A172 (cell line): ENCODE measurements at regions not wholly inside any gene's neighbourhood (a gene's known extent, or its start where the extent isn't known, plus 50 kb on each side); places are given as distances from the start of the nearest gene placed in this dataset.

Experiments
- DNase-seq: peaks from one replicate; pipeline ENCODE4 v3.0.0-alpha.2; 2015; ENCODE audit warnings: low spot score

GRCh38 chr11:122234780-122235179, 118.8 kb upstream of the BLID start:
- DNase-seq: no peak

GRCh38 chr11:122234257-122234656, 118.2 kb upstream of the BLID start:
- no peak for DNase-seq

- DNase-seq: no peak
These were observed 117.0 kb upstream of the BLID start for GRCh38 chr11:122232985-122233384.

GRCh38 chr11:122230385-122230755, 114.4 kb upstream of the BLID start:
- DNase-seq: no peak

GRCh38 chr11:122229481-122230384, 113.7 kb upstream of the BLID start:
- no peak for DNase-seq

GRCh38 chr11:122229078-122229477, 113.1 kb upstream of the BLID start:
- DNase-seq: no peak

GRCh38 chr11:122226810-122227379, 110.9 kb upstream of the BLID start:
- DNase-seq: no peak

- no peak for DNase-seq
These were observed 108.9 kb upstream of the BLID start for GRCh38 chr11:122224867-122225266.

GRCh38 chr11:122220321-122220720, 104.3 kb upstream of the BLID start:
- DNase-seq: no peak

GRCh38 chr11:122219791-122220190, 103.8 kb upstream of the BLID start:
- DNase-seq: no peak

GRCh38 chr11:122215244-122215992, 99.4 kb upstream of the BLID start:
- peak; percentile 46 for DNase-seq

- no peak for DNase-seq
These were observed 98.6 kb upstream of the BLID start for GRCh38 chr11:122214567-122214966.

- no peak for DNase-seq
These were observed 98.1 kb upstream of the BLID start for GRCh38 chr11:122214080-122214479.

GRCh38 chr11:122213171-122213570, 97.2 kb upstream of the BLID start:
- no peak for DNase-seq

- no peak for DNase-seq
These were observed 94.5 kb upstream of the BLID start for GRCh38 chr11:122210367-122210997.

GRCh38 chr11:122209619-122210366, 93.8 kb upstream of the BLID start:
- DNase-seq: peak; percentile 55

- DNase-seq: no peak
These were observed 92.1 kb upstream of the BLID start for GRCh38 chr11:122207921-122208764.

GRCh38 chr11:122207505-122207904, 91.5 kb upstream of the BLID start:
- no peak for DNase-seq

- DNase-seq: no peak
These were observed 89.0 kb upstream of the BLID start for GRCh38 chr11:122205036-122205435.

- DNase-seq: no peak
These were observed 88.2 kb upstream of the BLID start for GRCh38 chr11:122204206-122204605.
